ENCODE measurements at regions not wholly inside any gene's neighbourhood (a gene's known extent, or its start where the extent isn't known, plus 50 kb on each side); places are given as distances from the start of the nearest gene placed in this dataset.

- Histone ChIP-seq H3K36me3 (no peaks in the 10 kb centered on the region), H3K27ac (no peak overlapping the region), H3K4me3 (no peak overlapping the region), H3K4me1 (peaks cover 0 to 9% (median 2%) of the 10 kb centered on the region in 12 donors), H3K27me3 (no peaks in the 10 kb centered on the region), H3K9me3 (peaks cover 0 to 35% (median 19%) of the 10 kb centered on the region in 12 donors)
- no peak for DNase-seq
- no peak for TF ChIP-seq CTCF (IDR thresholded peaks at IDR 0.05)
- no peak for ATAC-seq
- intact Hi-C loops (cut with DNase I) = no loop called here
- WGBS, 4 donors = 72 to 86% (median 80%) methylated on average over 5 of the region's 5 CpGs
Measured at GRCh38 chr2:120461092-120461491, 115.2 kb downstream of the INHBB start.

GRCh38 chr2:120461546-120462537 is 115.9 kb downstream of the INHBB start:
- Histone ChIP-seq H3K4me1 (peaks cover 0 to 14% (median 8%) of the 10 kb centered on the region in 12 donors), H3K27ac (no peak overlapping the region), H3K27me3 (no peaks in the 10 kb centered on the region), H3K36me3 (no peaks in the 10 kb centered on the region), H3K4me3 (no peak overlapping the region), H3K9me3 (peaks cover 0 to 30% (median 18%) of the 10 kb centered on the region in 12 donors)
- intact Hi-C loops (cut with DNase I) = no loop called here
- TF ChIP-seq POLR2A (IDR thresholded peaks at IDR 0.05) (no peak), CTCF (IDR thresholded peaks at IDR 0.05) (no peak)
- no peak for DNase-seq
- 73 to 82% (median 77%) methylated on average over 14 of the region's 14 CpGs for WGBS, 4 donors
- ATAC-seq = no peak

- DNase-seq (no peak), ATAC-seq (peak; percentile 25 to 55 (median 31))
- TF ChIP-seq POLR2A (IDR thresholded peaks at IDR 0.05) (no peak), CTCF (IDR thresholded peaks at IDR 0.05) (no peak)
- no peaks in the 10 kb centered on the region for H3K36me3 ChIP-seq
- intact Hi-C loops (cut with DNase I) = no loop called here
- no peaks in the 10 kb centered on the region for H3K27me3 ChIP-seq
- WGBS, 4 donors = 47 to 55% (median 51%) methylated on average over 8 to 12 of the region's 12 CpGs
- no peak overlapping the region for H3K4me3 ChIP-seq
- peaks cover 0 to 14% (median 8%) of the 10 kb centered on the region in 12 donors for H3K4me1 ChIP-seq
- H3K9me3 ChIP-seq = peaks cover 0 to 14% (median 6%) of the 10 kb centered on the region in 12 donors
- H3K27ac ChIP-seq = no peak overlapping the region
Measured at GRCh38 chr2:120463527-120463926, 117.6 kb downstream of the INHBB start.

GRCh38 chr2:120463996-120464395 is 118.1 kb downstream of the INHBB start:
- Histone ChIP-seq H3K27me3 (no peaks in the 10 kb centered on the region), H3K9me3 (peaks cover 0 to 9% (median 1%) of the 10 kb centered on the region in 12 donors), H3K4me3 (no peak overlapping the region), H3K27ac (no peak overlapping the region), H3K36me3 (no peaks in the 10 kb centered on the region), H3K4me1 (peaks cover 0 to 14% (median 8%) of the 10 kb centered on the region in 12 donors)
- DNase-seq = no peak
- ATAC-seq = no peak
- WGBS, 4 donors = 43 to 79% (median 71%) methylated on average over 1 of the region's 1 CpG
- intact Hi-C loops (cut with DNase I) = no loop called here
- TF ChIP-seq POLR2A (IDR thresholded peaks at IDR 0.05) (no peak), CTCF (IDR thresholded peaks at IDR 0.05) (no peak)

Measured in heart left ventricle (tissue), 16 donors.